Tibial nerve (tissue), 3 donors: ENCODE measurements at regions not wholly inside any gene's neighbourhood (a gene's known extent, or its start where the extent isn't known, plus 50 kb on each side); places are given as distances from the start of the nearest gene placed in this dataset.

Experiments used
- POLR2A ChIP-seq, 2 donors: fragments of 450-650 bp; IDR thresholded peaks; one replicate each; pipeline ENCODE4 v1.6.1; 2017; ENCODE audit warnings: antibody characterized with exemption in 2 of 2, mild to moderate bottlenecking in 2 of 2, moderate library complexity in 2 of 2
- TF ChIP-seq, protein P1 (sequence below), 5 experiments: fragments of 200-600 bp in 3 of 5; fragments of 450-650 bp in 2 of 5; sonication (generic) in 3 of 5; IDR thresholded peaks; one replicate each; pipeline ENCODE4 v1.5.1; 2016 to 2019; ENCODE audit warnings: antibody characterized with exemption in 5 of 5, mild to moderate bottlenecking in 3 of 5, moderate library complexity in 2 of 5

DNA sequence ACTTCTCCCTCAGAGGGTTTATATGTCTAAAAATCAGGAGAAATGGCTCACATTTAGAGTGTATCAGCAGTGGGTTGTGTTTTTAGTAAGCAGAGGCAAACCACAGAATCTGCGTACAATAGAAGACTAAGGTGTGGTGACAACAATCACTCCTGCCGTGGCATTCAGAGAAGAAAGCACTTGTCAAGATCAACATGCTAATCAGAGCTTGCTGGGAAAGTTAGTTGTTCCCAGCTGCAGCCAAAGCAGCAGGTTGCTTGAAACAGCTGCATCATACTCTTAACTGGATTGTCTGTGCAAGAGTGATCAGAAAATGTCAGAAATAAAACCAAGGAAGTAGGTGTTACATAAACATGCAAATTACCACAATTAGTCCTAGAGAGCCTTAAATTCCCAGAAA lies 616.4 kb downstream of the CDH8 start:
- TF ChIP-seq POLR2A (IDR thresholded peaks at IDR 0.05): no peak
- TF ChIP-seq, protein P1, sequence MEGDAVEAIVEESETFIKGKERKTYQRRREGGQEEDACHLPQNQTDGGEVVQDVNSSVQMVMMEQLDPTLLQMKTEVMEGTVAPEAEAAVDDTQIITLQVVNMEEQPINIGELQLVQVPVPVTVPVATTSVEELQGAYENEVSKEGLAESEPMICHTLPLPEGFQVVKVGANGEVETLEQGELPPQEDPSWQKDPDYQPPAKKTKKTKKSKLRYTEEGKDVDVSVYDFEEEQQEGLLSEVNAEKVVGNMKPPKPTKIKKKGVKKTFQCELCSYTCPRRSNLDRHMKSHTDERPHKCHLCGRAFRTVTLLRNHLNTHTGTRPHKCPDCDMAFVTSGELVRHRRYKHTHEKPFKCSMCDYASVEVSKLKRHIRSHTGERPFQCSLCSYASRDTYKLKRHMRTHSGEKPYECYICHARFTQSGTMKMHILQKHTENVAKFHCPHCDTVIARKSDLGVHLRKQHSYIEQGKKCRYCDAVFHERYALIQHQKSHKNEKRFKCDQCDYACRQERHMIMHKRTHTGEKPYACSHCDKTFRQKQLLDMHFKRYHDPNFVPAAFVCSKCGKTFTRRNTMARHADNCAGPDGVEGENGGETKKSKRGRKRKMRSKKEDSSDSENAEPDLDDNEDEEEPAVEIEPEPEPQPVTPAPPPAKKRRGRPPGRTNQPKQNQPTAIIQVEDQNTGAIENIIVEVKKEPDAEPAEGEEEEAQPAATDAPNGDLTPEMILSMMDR (IDR thresholded peaks at IDR 0.05): no peak
